Neural cell (in vitro differentiated cells): ENCODE measurements at regions not wholly inside any gene's neighbourhood (a gene's known extent, or its start where the extent isn't known, plus 50 kb on each side); places are given as distances from the start of the nearest gene placed in this dataset.

Experiments used
- H2AFZ ChIP-seq: fragments of 200-600, 300-800 bp; sonication (generic), shearing (Covaris generic); 2 replicates; pipeline ENCODE4 v1.6.0; 2014; ENCODE audit warnings: low read depth, mild to moderate bottlenecking, antibody characterized with exemption, low read length, moderate library complexity
- H3F3A ChIP-seq: fragments of 200-600 bp; shearing (Covaris generic); 2 replicates; pipeline ENCODE4 v1.6.1; 2016; ENCODE audit warnings: mild to moderate bottlenecking, moderate library complexity, mixed read lengths, antibody characterized with exemption, low read length; ENCODE audit not compliant: insufficient read depth, poor library complexity, severe bottlenecking
- H3K27ac ChIP-seq: fragments of 200-600, 300-800 bp; sonication (generic), shearing (Covaris generic); 2 replicates; pipeline ENCODE4 v1.5.1; 2014; ENCODE audit warnings: mild to moderate bottlenecking, low read length, moderate library complexity
- H3K27me3 ChIP-seq: fragments of 300-800, 200-600 bp; sonication (generic), shearing (Covaris generic); 2 replicates; pipeline ENCODE4 v1.6.0; 2014; ENCODE audit warnings: mild to moderate bottlenecking, low read depth, low read length, moderate library complexity; ENCODE audit not compliant: insufficient read depth
- H3K36me3 ChIP-seq: fragments of 300-800, 200-600 bp; sonication (generic), shearing (Covaris generic); 2 replicates; pipeline ENCODE4 v1.5.1; 2014; ENCODE audit warnings: mild to moderate bottlenecking, antibody characterized with exemption, low read length, moderate library complexity; ENCODE audit not compliant: insufficient read depth
- H3K4me2 ChIP-seq: fragments of 300-800, 200-600 bp; sonication (generic), shearing (Covaris generic); 2 replicates; pipeline ENCODE4 v1.6.0; 2014; ENCODE audit warnings: mild to moderate bottlenecking, low read length
- H3K4me3 ChIP-seq: fragments of 300-800, 200-600 bp; sonication (generic), shearing (Covaris generic); 2 replicates; pipeline ENCODE4 v1.5.1; 2014; ENCODE audit warnings: mild to moderate bottlenecking, low read length, moderate library complexity
- H3K79me2 ChIP-seq: fragments of 200-600 bp; shearing (Covaris generic); replicated peaks from 2 replicates; pipeline ENCODE4 v1.6.0; 2014; ENCODE audit warnings: mild to moderate bottlenecking, low read length, moderate library complexity; ENCODE audit not compliant: insufficient read depth
- H3K9ac ChIP-seq: fragments of 300-800, 200-600 bp; sonication (generic), shearing (Covaris generic); 2 replicates; pipeline ENCODE4 v1.6.1; 2016; ENCODE audit warnings: mild to moderate bottlenecking, low read length, mixed read lengths
- H3K9me2 ChIP-seq: fragments of 200-600 bp; shearing (Covaris generic); 2 replicates; pipeline ENCODE4 v1.6.1; 2016; ENCODE audit warnings: mild to moderate bottlenecking, low read length, mixed read lengths; ENCODE audit not compliant: insufficient read depth
- H3K9me3 ChIP-seq: fragments of 200-600, 300-800 bp; sonication (generic), shearing (Covaris generic); 2 replicates; pipeline ENCODE4 v1.6.1; 2016; ENCODE audit warnings: mild to moderate bottlenecking, mixed run types, low read length, moderate library complexity, mixed read lengths
- H4K20me1 ChIP-seq: fragments of 200-600 bp; shearing (Covaris generic); 2 replicates; pipeline ENCODE4 v1.6.1; 2016; ENCODE audit warnings: mild to moderate bottlenecking, mixed run types; ENCODE audit not compliant: insufficient read depth
- EP300 ChIP-seq: fragments of 450-650 bp; conservative IDR thresholded peaks from 2 replicates; pipeline ENCODE4 v1.6.1; 2014; ENCODE audit warnings: antibody characterized with exemption, mild to moderate bottlenecking, moderate library complexity; ENCODE audit not compliant: poor library complexity, severe bottlenecking
- EZH2 ChIP-seq: fragments of 200-600, 300-800 bp; shearing (Covaris generic), sonication (generic); IDR thresholded peaks from 2 replicates; pipeline ENCODE4 v1.6.1; 2014; ENCODE audit warnings: antibody characterized with exemption, low read length, borderline replicate concordance, mild to moderate bottlenecking; ENCODE audit not compliant: insufficient read depth, poor library complexity, severe bottlenecking
- MXI1 ChIP-seq: fragments of 450-650 bp; conservative IDR thresholded peaks from 2 replicates; pipeline ENCODE4 v1.6.1; 2014; ENCODE audit warnings: antibody characterized with exemption, mild to moderate bottlenecking; ENCODE audit not compliant: poor library complexity, severe bottlenecking
- POLR2AphosphoS5 ChIP-seq: IDR thresholded peaks from 2 replicates; pipeline ENCODE4 v1.6.1; 2012
- RAD21 ChIP-seq: fragments of 450-650 bp; conservative IDR thresholded peaks from 2 replicates; pipeline ENCODE4 v1.6.1; 2014; ENCODE audit warnings: antibody characterized with exemption, mild to moderate bottlenecking, moderate library complexity
- SMC3 ChIP-seq: fragments of 450-650 bp; conservative IDR thresholded peaks from 2 replicates; pipeline ENCODE4 v1.6.1; 2014; ENCODE audit warnings: antibody characterized with exemption, mild to moderate bottlenecking, moderate library complexity; ENCODE audit not compliant: poor library complexity
- TAF1 ChIP-seq: IDR thresholded peaks from 2 replicates; pipeline ENCODE4 v1.6.1; 2012; ENCODE audit warnings: low read depth
- TF ChIP-seq, protein P1 (sequence below): IDR thresholded peaks from 2 replicates; pipeline ENCODE4 v1.6.1; 2012; ENCODE audit warnings: borderline replicate concordance
- TF ChIP-seq, protein P2 (sequence below): fragments of 450-650 bp; IDR thresholded peaks from 2 replicates; pipeline ENCODE4 v1.5.1; 2014; ENCODE audit warnings: antibody characterized with exemption, mild to moderate bottlenecking, moderate library complexity; ENCODE audit not compliant: poor library complexity, severe bottlenecking

DNA sequence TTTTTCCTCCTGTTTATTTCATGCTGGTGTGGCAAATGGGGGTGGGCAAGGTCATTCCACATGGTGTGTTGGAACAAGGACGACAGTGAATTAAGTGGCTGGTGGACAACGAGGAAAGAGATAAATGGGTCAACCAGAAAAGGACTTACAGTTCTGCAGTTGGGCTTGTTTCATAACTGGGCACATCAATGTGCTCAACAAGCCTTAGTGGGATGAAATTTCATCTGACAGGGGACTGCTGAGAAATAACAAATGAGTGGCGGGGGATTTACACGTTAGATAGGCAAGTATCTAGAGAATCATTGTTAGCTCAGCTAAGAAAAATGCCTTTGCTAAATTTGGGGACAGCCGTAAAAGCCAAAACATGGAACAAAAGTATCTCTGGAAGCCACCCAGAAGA, 163.6 kb downstream of the NRN1 start:
- no peak overlapping the region for H3K9ac ChIP-seq
- H3F3A ChIP-seq, result no peaks in the 10 kb centered on the region
- no peak overlapping the region for H3K4me3 ChIP-seq
- TF ChIP-seq SMC3, result no peak
- no peak for TF ChIP-seq EP300
- no peak for TF ChIP-seq TAF1
- no peak for TF ChIP-seq MXI1
- TF ChIP-seq POLR2AphosphoS5, result no peak
- H3K36me3 ChIP-seq, result no peaks in the 10 kb centered on the region
- H3K9me2 ChIP-seq, result no peaks in the 10 kb centered on the region
- no peaks in the 10 kb centered on the region for H3K27me3 ChIP-seq
- no peak overlapping the region for H2AFZ ChIP-seq
- no peaks in the 10 kb centered on the region for H4K20me1 ChIP-seq
- no peak overlapping the region for H3K4me2 ChIP-seq
- no peaks in the 10 kb centered on the region for H3K79me2 ChIP-seq
- H3K27ac ChIP-seq, result no peak overlapping the region
- H3K9me3 ChIP-seq, result no peaks in the 10 kb centered on the region

DNA sequence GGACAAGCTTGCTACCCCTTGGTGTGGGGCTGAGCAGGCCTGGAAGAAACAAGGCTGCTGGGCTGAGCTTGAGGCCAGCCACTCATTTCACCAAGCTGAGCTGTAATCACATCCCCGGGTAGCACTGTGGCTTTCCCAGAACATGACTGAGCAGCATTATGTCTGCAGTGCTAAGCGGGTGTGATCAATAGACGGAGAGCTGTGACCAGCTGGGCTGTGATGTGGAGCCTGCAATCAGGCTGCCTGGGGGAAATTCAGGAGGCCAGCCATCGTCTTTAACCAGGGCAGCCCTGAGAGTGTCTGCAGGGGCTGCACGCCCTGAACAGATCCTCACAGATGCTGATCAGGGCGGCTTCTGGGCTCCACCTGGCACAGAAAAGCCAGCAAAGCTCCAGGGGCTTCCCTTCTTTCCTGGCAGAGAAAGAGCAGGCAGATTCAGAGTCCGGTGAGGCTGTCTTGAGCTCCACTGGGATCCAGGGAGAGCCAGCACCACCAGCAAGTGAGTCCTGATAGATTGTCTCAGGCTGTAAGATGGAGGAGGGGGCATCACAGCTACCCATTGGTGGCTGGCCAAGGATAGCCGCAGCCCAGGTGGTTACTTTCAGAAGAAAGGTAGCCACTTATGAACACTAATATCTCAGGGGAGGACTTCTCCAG, 165.9 kb downstream of the NRN1 start:
- Histone ChIP-seq H4K20me1 (no peaks in the 10 kb centered on the region), H3K79me2 (no peaks in the 10 kb centered on the region), H2AFZ (no peak overlapping the region), H3K36me3 (no peaks in the 10 kb centered on the region), H3K27me3 (no peaks in the 10 kb centered on the region), H3K9ac (no peak overlapping the region), H3K4me3 (no peak overlapping the region), H3K27ac (no peak overlapping the region), H3K4me2 (no peak overlapping the region), H3K9me3 (no peaks in the 10 kb centered on the region), H3K9me2 (no peaks in the 10 kb centered on the region), H3F3A (no peaks in the 10 kb centered on the region)
- TF ChIP-seq POLR2AphosphoS5 (peak; percentile 74), SMC3 (no peak), RAD21 (no peak), EZH2 (no peak), MXI1 (no peak), TAF1 (no peak), EP300 (no peak)
- TF ChIP-seq, protein P1, sequence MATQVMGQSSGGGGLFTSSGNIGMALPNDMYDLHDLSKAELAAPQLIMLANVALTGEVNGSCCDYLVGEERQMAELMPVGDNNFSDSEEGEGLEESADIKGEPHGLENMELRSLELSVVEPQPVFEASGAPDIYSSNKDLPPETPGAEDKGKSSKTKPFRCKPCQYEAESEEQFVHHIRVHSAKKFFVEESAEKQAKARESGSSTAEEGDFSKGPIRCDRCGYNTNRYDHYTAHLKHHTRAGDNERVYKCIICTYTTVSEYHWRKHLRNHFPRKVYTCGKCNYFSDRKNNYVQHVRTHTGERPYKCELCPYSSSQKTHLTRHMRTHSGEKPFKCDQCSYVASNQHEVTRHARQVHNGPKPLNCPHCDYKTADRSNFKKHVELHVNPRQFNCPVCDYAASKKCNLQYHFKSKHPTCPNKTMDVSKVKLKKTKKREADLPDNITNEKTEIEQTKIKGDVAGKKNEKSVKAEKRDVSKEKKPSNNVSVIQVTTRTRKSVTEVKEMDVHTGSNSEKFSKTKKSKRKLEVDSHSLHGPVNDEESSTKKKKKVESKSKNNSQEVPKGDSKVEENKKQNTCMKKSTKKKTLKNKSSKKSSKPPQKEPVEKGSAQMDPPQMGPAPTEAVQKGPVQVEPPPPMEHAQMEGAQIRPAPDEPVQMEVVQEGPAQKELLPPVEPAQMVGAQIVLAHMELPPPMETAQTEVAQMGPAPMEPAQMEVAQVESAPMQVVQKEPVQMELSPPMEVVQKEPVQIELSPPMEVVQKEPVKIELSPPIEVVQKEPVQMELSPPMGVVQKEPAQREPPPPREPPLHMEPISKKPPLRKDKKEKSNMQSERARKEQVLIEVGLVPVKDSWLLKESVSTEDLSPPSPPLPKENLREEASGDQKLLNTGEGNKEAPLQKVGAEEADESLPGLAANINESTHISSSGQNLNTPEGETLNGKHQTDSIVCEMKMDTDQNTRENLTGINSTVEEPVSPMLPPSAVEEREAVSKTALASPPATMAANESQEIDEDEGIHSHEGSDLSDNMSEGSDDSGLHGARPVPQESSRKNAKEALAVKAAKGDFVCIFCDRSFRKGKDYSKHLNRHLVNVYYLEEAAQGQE, result no peak
- TF ChIP-seq, protein P2, sequence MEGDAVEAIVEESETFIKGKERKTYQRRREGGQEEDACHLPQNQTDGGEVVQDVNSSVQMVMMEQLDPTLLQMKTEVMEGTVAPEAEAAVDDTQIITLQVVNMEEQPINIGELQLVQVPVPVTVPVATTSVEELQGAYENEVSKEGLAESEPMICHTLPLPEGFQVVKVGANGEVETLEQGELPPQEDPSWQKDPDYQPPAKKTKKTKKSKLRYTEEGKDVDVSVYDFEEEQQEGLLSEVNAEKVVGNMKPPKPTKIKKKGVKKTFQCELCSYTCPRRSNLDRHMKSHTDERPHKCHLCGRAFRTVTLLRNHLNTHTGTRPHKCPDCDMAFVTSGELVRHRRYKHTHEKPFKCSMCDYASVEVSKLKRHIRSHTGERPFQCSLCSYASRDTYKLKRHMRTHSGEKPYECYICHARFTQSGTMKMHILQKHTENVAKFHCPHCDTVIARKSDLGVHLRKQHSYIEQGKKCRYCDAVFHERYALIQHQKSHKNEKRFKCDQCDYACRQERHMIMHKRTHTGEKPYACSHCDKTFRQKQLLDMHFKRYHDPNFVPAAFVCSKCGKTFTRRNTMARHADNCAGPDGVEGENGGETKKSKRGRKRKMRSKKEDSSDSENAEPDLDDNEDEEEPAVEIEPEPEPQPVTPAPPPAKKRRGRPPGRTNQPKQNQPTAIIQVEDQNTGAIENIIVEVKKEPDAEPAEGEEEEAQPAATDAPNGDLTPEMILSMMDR, result no peak
